ENCODE measurements at regions not wholly inside any gene's neighbourhood (a gene's known extent, or its start where the extent isn't known, plus 50 kb on each side); places are given as distances from the start of the nearest gene placed in this dataset.

DNA sequence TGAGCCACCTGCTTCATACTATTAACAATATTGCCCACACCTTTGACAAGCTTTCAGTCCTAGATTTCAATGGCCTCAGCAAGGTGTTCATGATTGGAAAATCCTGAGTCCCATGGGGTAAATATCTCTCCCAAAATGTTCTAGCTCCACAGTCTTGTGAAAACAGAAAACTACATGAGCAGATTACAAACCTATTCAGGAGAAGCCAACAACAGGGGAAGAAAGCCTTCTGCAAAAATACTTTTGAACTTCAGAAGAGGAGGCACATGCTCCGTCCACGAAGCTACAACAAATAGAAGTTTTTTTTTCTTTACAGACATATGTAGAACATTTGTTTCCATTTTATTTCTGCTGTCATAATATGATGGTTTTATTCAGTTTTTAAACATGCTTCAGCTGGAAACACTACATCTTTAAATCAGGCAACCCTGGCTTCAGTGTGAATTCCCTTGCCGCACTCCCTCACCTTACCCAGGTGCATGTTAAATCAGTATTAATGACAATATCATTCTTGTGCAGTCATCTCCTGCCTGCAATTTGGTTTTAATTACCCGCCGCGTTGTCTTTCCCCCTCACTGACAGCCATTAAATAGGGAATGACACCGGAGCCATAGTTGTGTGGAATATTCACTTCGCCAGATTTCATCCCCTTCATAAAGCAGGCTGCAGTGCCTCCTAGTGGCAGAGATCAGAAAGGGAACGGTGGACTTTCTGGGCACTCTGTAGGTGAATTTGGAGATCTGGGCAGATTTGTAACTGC, 725.5 kb upstream of the ARRDC4 start:
- no peak for TF ChIP-seq POLR2AphosphoS5 (IDR thresholded peaks at IDR 0.05; ENCODE audit: low read depth, low read length)
- TF ChIP-seq TAF1 (IDR thresholded peaks at IDR 0.05; ENCODE audit: borderline replicate concordance, insufficient read depth, low read length), result no peak

Measured in PFSK-1 (cell line).